HG02884 (cell line): ENCODE measurements at regions not wholly inside any gene's neighbourhood (a gene's known extent, or its start where the extent isn't known, plus 50 kb on each side); places are given as distances from the start of the nearest gene placed in this dataset.
"Not testable (repeated sequence)": the region's sequence is repeated elsewhere in the genome, so short reads cannot be mapped to it uniquely, and the experiment has no call there.

Experiments
- ATAC-seq: cut with Tn5 transposase; IDR thresholded peaks from one replicate; pipeline ENCODE4 v1.9.1; 2021; ENCODE audit warnings: mild to moderate bottlenecking, moderate library complexity; ENCODE audit not compliant: unreplicated experiment

DNA sequence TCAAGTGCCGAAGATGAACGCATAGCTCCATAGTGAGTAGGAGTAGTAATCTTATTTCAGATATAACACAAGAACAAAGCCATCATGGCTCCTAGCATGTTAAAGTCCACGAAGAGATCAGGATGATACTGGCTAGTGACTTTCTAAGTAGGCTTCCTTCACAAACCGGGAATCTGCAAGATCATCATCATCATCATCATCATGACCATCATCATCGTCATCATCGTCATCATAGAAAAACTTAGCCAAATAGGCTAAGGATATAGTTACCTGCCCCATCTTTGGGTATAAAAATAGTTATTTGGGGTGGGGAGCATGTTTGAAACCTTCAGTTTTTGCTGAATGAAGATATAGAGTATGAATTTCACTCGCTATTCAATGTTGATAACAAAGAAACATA, 57.9 kb downstream of the PYDC2 start:
- ATAC-seq = no peak

- no peak for ATAC-seq
Observed at GRCh38 chr3:191521055-191521454, 60.1 kb downstream of the PYDC2 start.

DNA sequence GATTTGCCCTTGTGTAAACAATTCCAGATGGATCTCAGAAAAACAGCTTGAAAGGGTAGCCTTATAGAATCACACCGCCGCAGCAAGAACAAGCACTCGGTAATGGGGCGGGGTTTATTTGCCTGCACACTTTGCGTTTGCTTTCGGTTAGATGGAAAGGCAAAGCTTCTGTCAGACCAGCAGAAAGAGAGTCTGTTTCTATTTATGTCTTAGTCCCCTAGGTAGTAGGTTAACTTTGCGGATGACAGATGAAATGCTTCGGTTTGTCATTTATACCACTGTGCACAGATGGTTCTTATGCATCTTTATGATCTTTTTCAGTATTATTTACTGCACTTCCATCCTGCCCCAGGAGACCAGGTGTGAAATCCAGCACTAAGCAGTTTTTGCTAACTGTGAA, 62.2 kb downstream of the PYDC2 start:
- ATAC-seq = no peak

DNA sequence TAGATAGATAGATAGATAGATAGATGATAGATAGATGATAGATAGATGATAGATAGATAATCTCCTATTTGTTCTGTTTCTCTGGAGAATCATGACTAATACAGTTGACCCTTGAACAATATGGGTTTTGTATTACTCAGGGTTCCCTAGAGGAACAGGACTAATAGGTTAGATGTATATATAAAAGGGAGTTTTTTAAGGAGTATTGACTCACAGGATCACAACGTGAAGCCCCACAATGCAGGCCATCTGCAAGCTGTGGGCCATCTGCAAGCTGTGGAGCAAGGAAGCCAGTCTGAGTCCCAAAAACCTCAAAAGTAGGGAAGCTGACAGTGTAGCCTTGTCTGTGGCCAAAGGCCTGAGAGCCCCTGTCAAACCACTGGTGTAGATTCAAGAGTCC, 67.6 kb downstream of the PYDC2 start:
- ATAC-seq = no peak

DNA sequence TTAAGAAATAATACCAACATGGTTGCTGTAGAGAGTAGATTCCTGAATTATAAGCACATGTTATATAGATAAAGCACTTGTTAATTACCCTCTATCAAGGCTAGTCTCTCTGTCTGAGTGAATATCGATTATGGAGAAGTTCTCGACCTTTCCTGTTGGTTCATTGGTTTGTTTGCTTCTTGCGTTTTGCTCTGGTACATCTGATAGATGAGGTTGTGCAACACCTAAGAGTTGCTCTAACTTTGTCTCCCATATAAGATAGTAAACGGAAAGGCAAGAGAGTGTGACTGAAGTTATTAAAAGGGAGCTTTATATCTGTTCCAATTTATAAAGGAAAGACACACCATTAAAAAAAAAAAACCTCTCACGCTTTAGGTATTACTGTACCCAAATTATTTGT, 69.0 kb downstream of the PYDC2 start:
- ATAC-seq = no peak

DNA sequence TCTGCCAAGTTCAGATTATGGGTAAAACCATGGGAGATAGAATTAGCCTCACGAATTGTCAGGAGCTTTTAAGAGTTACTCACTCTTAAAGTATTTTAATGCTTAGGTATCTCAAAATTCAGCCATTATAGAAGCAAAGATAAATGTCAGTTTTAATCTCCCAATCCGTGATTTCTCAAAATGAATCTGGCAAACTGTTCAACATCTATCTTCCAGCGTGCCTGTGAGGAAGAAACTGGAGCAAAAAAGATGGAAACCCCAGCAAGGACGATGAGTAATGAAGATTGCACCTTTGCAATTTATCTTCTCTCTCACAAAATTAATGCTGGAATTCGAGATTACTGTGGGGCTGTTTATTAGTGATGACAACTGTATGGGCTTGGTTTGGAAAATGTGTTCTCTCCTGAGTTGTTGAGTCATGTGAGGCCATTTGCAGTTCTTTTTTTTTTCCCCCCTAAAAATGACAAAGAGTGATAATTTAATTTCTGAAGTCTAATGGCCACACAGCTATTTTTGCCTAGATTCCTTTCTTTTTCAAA, 70.5 kb downstream of the PYDC2 start:
- no peak for ATAC-seq

- ATAC-seq = no peak
Observed at GRCh38 chr3:191543018-191543417, 82.1 kb downstream of the PYDC2 start.

DNA sequence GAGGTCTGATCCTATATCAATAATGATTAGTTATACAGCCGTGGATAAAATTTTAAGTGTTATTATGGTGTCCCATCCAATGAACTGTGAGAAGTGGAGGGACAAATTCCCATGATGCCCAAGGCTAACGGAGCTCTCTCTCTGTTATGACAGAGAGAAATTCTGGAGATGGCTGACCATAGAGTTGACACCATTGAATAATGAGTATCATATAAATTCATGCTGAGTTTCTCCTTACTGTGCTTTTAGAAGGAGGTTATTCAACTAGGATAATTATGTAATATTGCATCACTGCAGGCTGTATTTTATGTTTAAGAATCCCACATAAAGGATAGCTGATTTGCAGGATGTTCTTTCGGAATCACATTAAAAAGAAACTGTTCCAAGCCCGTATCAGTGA, 82.9 kb downstream of the PYDC2 start:
- ATAC-seq = no peak

DNA sequence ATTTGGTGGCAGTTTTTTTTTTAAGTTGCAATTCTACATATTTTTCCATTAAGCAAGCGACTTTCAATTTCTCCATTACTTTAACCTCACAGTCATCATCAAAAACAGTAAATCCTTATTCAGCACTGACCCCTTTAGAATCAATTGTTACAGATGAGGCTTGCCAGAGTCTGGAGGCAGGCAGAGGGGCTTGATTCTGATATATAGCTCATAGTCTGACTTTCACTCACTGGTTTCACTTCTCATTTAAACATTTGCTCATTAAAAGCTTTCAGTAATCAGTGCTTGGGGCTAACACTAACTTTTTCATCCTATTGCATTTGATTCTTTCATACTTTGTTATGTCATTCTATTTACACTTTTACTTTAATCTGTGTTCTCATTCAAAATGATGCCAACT, 88.4 kb downstream of the PYDC2 start:
- no peak for ATAC-seq

DNA sequence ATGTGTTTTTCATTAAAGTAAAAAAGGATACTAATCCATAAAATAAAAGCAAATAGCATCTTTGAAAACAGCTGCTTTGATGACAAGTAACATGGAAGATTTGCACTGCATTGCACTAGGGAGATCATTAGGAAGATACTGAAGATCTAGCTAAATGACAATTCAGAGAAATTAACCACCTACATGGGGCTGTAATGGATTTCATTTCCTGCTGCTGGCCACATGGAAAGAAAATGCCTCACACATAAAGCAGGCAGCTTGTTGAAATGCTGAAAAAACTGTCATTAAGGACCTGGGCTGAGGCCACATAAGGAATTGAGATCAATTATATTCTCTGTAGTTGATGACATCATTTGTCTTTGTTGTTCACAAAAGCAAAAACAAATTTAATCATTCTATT, 94.1 kb downstream of the PYDC2 start:
- ATAC-seq = no peak

DNA sequence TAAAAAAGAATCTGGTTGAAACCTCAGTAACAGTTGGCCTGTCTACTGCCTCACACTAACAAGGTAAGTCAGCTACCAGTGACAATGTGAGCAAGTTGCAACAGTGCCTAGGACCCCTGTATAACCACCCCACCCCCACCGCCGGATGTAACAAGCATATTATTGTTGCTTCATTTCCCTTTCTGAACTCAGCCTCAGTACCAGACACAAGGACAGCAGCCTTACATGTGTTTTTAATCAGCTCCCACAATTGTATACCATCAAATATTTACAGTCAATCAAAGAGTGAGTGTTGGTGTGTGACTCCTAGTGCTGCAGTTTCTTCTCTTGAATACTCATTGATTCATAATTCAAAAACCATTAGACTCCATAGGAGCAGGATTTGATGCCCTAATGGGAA, 96.4 kb downstream of the PYDC2 start:
- no peak for ATAC-seq

DNA sequence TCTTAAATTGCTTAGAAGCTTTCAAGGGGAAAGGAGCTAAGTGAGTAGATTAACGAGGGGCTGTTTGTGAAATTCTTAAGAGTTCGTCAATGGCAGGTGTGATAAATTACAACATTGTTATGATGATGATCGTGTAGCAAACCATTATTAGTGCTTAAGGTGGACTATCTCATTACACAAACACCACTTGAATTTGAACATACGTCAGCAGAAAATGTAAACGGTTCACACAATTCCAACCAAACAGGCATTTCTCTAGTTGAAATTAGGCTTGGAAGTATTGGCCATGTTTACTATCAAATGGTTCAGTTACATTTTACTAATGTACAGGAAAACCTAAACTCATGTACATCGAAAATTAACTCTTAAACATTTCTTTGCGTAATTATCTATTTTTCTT, 102.8 kb downstream of the PYDC2 start:
- no peak for ATAC-seq

- no peak for ATAC-seq
Observed at GRCh38 chr3:191566469-191566868, 105.5 kb downstream of the PYDC2 start.

DNA sequence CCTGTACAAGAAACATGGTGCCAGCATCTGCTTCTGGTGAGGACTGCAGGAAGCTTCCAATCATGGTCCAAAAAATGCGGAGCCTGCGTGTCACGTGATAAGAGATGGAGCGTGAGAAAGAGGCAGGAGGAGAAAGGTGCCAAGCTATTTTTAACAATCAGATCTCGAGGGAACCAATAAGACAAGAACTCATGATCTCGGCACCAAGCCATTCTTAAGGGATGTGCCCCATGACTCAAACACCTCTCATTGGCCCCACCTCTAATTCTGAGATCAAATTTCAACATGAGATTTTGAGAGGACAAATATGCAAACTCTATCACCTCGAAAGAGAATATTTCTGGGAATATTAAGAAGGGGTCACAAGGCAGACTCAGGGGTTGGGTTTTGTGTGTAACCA, 107.2 kb downstream of the PYDC2 start:
- ATAC-seq = no peak

GRCh38 chr3:191592105-191592504, 131.1 kb downstream of the PYDC2 start:
- ATAC-seq = no peak

GRCh38 chr3:191593486-191593885, 132.5 kb downstream of the PYDC2 start:
- ATAC-seq = no peak

GRCh38 chr3:191615511-191615910, 154.5 kb downstream of the PYDC2 start:
- ATAC-seq = not testable (repeated sequence)

- ATAC-seq = no peak
Observed at GRCh38 chr3:191624299-191624698, 163.3 kb downstream of the PYDC2 start.

DNA sequence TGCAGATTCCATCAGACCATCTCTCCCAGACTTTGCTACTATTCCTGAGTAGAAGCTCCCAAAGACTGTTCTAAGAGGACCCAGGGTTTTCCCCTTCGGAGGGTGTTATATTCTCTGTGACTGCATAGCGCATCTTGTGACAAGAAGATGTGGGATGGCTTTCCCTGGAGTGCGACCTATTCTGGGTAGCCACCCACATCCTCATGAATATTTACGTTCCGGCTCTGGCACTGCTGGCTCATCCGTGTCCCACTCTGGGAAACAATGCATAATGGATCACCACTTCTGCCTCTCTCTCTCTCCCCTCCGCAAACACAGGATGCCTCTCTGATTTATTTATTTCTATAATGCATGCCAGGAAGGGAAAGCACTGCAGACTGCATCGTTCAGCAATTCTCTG, 166.1 kb downstream of the PYDC2 start:
- no peak for ATAC-seq

GRCh38 chr3:191628571-191628970, 167.6 kb downstream of the PYDC2 start:
- ATAC-seq = no peak

DNA sequence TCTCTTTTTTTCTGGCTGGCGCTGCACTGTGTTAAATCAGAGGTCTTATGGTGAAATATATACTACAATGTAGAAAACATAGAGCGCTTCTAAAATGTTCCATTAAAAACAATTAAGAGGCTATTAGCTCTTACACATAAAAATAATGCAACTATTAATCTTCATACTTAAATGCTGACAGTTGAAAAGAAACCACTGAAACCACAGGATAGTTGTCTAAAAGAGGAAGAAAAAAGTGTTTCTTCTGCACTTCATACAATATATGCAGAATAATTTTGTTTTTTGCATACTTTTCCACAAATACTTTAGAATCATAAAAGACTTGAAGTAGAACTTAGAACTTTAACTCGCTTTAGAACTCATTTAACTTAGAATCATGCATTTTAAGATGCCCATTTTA, 170.5 kb downstream of the PYDC2 start:
- no peak for ATAC-seq

DNA sequence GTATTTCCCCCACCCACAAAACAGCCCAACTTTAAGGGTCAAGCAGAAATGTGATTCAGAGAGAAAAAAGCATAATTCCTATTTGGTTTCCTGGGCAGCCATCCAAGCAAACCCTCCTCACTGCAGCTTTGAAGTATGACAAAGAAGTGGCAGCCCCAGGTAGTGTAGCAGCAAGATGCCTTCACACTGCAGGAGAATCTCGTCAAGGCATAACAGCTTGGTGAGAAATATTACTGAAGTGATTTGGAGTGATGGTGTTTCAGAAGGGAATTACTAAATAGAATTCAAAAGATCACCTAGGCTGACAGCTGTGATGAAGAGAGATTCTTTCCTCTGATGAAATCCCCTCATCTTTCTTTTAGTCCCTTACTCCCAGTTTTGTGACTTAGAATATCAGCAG, 173.9 kb downstream of the PYDC2 start:
- ATAC-seq = no peak

- no peak for ATAC-seq
Observed at GRCh38 chr3:191637611-191638010, 176.6 kb downstream of the PYDC2 start.

- ATAC-seq = no peak
Observed at GRCh38 chr3:191641789-191642188, 180.8 kb downstream of the PYDC2 start.
